GM12874 (cell line): ENCODE measurements at regions not wholly inside any gene's neighbourhood (a gene's known extent, or its start where the extent isn't known, plus 50 kb on each side); places are given as distances from the start of the nearest gene placed in this dataset.

ENCODE experiments used
- TF ChIP-seq, protein P1 (sequence below): IDR thresholded peaks from 2 replicates; pipeline ENCODE4 v1.5.1; 2011; ENCODE audit warnings: low read depth, mild to moderate bottlenecking, control low read depth, low read length, moderate library complexity; ENCODE audit not compliant: insufficient read depth

DNA sequence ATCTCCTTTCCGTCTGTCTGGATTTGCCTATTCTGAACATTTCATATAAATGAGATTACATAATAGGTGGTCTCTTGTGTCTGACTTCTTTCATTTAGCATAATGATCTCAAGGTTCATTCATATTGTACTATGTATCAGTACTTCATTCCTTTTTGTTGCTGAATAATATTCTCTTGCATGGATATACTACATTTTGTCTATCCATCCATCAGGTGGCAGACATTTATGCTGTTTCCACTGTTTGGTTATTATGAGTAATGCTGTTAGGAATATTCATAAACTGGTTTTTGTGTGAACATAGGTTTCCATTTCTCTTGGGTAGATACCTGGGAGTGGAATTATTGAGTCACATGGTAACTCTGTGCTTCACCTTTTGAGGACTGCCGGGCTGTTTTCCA, 148.2 kb upstream of the PMEPA1 start:
- TF ChIP-seq, protein P1, sequence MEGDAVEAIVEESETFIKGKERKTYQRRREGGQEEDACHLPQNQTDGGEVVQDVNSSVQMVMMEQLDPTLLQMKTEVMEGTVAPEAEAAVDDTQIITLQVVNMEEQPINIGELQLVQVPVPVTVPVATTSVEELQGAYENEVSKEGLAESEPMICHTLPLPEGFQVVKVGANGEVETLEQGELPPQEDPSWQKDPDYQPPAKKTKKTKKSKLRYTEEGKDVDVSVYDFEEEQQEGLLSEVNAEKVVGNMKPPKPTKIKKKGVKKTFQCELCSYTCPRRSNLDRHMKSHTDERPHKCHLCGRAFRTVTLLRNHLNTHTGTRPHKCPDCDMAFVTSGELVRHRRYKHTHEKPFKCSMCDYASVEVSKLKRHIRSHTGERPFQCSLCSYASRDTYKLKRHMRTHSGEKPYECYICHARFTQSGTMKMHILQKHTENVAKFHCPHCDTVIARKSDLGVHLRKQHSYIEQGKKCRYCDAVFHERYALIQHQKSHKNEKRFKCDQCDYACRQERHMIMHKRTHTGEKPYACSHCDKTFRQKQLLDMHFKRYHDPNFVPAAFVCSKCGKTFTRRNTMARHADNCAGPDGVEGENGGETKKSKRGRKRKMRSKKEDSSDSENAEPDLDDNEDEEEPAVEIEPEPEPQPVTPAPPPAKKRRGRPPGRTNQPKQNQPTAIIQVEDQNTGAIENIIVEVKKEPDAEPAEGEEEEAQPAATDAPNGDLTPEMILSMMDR: no peak

DNA sequence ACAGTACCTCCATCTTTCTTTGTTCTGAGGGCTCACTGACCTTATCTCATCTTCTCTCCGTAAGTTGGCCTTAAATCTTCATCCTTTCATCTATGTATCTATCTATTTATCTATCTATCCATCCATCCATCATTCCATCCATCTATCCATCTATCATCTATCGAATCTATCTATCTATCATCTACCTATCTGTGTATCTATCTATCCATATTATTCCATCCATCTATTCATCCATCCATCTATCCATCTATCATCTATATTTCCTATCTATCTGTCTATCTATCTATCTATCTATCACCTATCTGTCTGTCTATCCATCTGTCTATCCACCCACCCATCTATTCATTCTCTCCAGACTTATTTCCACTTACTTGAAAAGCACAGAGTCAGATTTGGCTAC, 147.3 kb upstream of the PMEPA1 start:
- TF ChIP-seq, protein P1: no peak

DNA sequence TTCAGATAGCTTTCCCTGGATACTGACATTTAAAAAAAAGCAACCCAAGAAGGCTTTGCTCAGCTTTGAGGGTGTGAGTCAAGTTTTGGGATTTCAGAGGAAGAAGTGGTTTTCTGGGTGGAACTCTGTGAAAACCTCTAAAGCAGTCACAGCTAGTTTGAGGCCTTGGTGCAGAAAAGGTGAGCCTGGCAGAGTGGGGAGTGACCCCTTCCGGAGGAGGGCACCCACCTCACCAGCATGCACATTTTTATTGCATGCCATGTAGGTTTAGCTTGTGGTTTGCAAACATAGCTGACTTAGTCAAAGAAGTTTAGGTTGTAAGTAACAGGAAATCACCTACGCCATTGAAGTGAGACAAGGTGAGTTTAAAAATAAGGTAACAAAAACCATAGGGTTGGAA, 146.8 kb upstream of the PMEPA1 start:
- TF ChIP-seq, protein P1: no peak

DNA sequence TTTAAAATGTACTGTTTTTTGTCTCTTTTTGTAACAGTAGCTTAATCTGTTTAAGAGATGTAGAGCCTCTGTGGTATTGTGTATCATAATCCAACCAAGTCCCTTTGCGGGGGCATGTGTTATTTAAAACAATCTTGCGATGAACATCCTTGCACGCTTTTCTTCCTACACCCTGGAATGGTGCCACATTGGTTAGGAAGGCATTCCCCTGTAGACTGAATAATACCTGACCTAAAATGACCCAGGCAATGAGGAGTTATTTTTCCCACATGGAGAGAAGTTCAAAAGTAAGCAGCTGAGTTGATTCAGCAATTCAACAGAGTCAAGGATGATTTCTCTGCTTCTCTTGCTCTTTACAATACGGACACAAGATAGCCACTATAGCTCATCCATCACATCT, 142.0 kb upstream of the PMEPA1 start:
- TF ChIP-seq, protein P1: no peak

DNA sequence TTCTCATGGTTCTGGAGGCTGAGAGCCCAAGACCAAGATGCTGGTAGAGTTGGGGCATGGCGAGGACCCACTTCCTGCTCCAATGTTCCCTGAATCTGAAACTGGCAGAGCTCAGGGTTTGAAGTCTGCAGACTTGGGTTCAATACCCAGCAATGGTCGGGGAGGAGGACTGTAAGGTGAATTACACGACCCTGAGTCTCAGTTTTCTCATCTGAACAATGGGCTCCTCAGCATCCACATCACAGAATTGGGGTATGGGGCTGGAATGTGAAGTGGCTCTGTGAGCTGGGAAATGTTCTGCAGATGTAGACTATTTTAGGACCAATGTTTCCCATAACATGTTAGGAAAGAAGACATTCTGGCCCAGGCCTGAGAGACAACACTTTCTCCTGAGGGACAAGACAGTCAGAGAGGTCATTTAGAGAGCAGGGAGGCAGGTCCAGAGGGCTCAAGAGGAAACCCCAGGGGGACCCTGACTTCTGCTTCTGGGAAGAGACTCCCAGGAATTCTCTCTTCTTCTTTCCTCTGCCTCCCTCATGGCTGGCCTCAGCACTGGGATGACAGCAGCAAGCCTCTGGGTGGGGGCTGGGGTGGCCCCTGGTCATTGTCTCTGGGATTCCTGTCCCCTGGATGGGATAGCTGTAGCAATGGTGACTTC, 141.3 kb upstream of the PMEPA1 start:
- TF ChIP-seq, protein P1: no peak

DNA sequence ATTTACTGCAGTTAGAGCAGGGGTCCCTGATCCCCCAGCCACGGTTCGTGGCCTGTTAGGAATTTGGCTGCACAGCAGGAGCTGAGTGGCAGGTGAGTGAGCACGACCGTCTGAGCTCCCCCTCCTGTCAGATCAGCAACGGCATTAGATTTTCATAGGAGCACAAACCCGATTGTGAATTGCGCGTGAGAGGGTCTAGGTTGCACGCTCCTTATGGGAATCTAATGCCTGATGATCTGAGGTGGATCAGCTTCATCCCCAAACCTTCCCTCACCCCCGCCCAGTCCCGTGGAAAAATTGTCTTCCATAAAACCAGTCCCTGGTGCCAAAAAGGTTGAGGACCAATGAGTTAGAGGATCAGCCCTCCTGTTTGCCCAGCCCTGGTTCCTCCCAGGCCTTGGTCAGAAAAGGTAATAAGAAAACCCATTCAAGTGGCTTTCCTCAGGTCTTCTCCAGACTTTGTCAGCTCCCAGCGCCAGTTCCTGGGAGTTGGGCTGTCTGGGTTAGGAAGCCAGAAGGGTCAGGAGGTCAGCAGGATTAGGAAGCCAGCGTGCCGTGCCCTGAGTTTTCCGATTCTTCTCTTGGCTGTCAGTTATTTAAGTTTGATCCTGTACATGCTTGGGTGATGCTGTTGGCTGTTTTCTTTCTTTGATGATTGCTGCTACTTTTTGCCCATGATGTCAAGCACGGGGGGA, 139.9 kb upstream of the PMEPA1 start:
- TF ChIP-seq, protein P1: no peak

DNA sequence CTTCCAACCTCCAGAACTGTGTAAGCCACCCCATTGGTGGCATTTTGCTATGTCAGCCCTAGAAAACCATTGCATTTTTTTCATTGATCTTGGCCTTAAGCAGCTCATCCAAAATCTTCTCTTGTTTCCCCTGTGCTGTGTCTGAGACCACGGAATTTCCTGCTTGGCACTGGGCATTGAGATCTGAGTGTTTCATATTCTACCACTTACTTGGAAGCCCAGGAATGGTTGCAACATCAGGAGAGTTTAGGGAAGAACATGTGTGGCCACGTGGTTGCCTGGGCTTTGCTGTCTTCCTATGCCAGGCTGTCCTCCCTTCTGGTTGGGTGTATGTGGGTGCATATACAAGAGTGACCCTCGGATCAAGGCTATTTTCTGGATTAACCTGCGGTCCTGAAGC, 139.3 kb upstream of the PMEPA1 start:
- TF ChIP-seq, protein P1: no peak
